Thymus (tissue), 11 donors: ENCODE measurements at regions not wholly inside any gene's neighbourhood (a gene's known extent, or its start where the extent isn't known, plus 50 kb on each side); places are given as distances from the start of the nearest gene placed in this dataset.

Experiments
- DNase-seq, 9 donors: peaks; one replicate each; pipeline ENCODE4 v3.0.0-alpha.2; 2013; ENCODE audit warnings: low spot score in 9 of 9, low read depth in 6 of 9, missing footprints in 1 of 9
- H3K27ac ChIP-seq, 2 donors: one replicate each; pipeline ENCODE4 v1.5.1; 2013; ENCODE audit warnings: control low read depth in 1 of 2, low read depth in 1 of 2, low read length in 1 of 2, mild to moderate bottlenecking in 1 of 2, moderate library complexity in 1 of 2
- H3K27me3 ChIP-seq, 2 donors: one replicate each; pipeline ENCODE4 v1.5.1; 2013; ENCODE audit warnings: low read length in 1 of 2; ENCODE audit not compliant: control insufficient read depth in 2 of 2, insufficient read depth in 1 of 2
- H3K36me3 ChIP-seq, 2 donors: one replicate each; pipeline ENCODE4 v1.5.1; 2013; ENCODE audit warnings: low read length in 1 of 2, mild to moderate bottlenecking in 1 of 2, moderate library complexity in 1 of 2; ENCODE audit not compliant: control insufficient read depth in 2 of 2, insufficient read depth in 2 of 2
- H3K4me1 ChIP-seq, 2 donors: one replicate each; pipeline ENCODE4 v1.5.1; 2013; ENCODE audit warnings: low read length in 2 of 2; ENCODE audit not compliant: control insufficient read depth in 2 of 2, insufficient read depth in 2 of 2
- H3K4me3 ChIP-seq, 2 donors: one replicate each; pipeline ENCODE4 v1.5.1; 2013; ENCODE audit warnings: low read length in 2 of 2, control low read depth in 1 of 2, mild to moderate bottlenecking in 1 of 2
- H3K9me3 ChIP-seq, 2 donors: one replicate each; pipeline ENCODE4 v1.5.1; 2013; ENCODE audit warnings: low read length in 1 of 2, mild to moderate bottlenecking in 1 of 2; ENCODE audit not compliant: control insufficient read depth in 2 of 2, insufficient read depth in 1 of 2
- WGBS: extraction: QIAGEN DNeasy Blood & Tissue Kit; methylation state at CpG from one replicate; pipeline ENCODE4 v1.1.7; 2013; 5-methylcytosine and 5-hydroxymethylcytosine counted together
- donor health status: healthy.

DNA sequence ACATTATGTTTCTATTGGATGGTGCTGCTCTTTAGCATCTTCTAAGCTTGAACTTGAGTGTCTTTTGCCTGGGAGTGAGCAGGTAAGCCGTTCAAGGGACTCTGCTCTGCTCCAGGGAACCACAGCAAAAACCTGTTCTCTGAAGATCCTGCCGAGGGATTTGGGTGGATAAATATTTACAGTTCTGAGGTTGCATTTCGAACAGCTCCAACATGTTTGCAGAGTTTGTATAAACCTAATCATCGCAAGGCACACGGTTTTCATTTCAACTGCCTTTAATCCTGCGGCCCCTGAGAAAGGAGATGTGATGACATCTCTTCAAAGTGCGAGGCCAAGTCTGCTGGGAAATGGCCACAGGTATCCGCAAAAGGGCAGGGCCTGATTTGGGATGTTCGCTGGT, 293.4 kb downstream of the TFAP2C start:
- Histone ChIP-seq H3K4me1 (no peaks in the 10 kb centered on the region), H3K27me3 (peaks cover 41 to 56% of the 10 kb centered on the region in 2 donors), H3K27ac (no peak overlapping the region), H3K4me3 (no peak overlapping the region), H3K9me3 (no peaks in the 10 kb centered on the region), H3K36me3 (no peaks in the 10 kb centered on the region)
- 79% methylated on average over 9 of the region's 9 CpGs for whole genome bisulfite sequencing
- DNase-seq = no peak

DNA sequence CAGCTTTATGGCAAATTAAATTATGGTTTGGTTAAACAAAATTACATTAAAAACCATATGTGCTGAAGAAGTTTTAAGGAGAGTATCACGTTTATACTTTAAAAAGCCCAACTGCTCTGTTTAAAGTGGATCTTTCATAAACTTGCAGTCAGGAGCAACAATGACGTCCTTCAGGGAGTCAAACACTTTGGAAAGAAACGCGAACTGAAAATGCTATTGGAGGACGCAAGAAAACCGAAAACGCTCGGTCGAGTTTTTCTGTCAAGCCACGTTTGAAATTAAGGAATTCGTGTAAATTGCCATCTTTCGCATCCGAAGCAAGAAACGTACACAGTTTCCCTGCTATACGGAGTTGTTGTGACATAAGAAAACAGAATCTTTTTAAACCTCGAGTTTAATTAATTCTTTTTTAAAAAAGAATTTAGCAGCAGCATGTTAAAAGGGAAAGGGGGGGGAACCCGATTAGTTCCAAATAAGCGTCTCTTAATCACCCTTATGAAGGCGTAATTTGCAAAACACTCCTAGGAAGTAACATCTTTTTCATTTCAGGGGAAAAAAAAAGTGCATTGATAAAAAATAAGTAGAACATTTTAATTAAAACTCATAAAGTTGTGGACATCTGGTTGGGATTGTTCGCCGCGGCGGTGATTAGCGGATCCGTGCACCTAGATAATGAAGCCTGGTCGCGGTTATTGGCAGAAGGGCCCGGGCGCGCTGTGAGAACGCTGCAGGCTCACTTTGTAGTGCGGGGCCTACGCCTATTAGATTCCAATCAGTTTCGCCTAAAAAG, 295.4 kb downstream of the TFAP2C start:
- WGBS = 9% methylated on average over 34 of the region's 34 CpGs
- Histone ChIP-seq H3K4me3 (no peak overlapping the region), H3K27me3 (peaks cover 54 to 75% of the 10 kb centered on the region in 2 donors), H3K4me1 (no peaks in the 10 kb centered on the region), H3K27ac (no peak overlapping the region), H3K36me3 (no peaks in the 10 kb centered on the region), H3K9me3 (no peaks in the 10 kb centered on the region)
- no peak for DNase-seq

DNA sequence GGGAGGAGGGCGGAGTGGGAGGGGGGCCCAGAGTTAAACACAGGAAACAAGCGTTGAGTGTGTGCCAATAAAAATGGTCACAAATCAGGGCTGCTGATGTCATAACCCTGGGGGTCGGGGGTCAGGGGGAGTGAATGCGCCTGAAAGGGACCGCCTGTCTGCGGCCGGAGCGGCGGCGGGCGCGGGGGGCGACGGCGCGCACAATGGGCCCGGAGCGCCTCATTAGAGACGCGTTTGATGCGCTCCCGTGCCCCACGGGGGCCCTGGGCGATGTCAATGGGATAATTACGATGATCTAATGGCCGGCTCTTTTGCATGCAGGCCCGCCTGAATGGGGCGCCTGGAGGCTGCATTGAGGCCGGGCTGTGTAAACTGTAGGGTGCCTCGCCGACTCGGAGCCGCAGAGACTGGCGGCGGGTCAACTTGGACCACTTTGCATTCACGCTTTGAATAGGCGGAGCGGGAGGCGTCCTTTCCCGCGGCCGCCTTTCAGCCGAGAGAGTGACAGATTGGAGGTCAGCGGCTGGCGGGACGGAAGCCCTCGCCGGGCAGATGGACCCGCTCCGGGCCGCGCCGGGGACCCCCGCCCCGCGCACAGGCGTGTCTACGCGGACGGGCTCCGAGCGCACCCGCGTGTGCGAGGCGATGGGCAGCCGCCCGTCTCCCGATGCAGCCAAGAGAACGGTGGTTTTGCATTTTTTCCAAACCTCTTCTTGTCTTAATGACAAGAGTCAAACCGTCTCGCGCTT, 296.1 kb downstream of the TFAP2C start:
- H3K4me3 ChIP-seq = no peak overlapping the region
- H3K4me1 ChIP-seq = no peaks in the 10 kb centered on the region
- no peak for DNase-seq
- no peaks in the 10 kb centered on the region for H3K9me3 ChIP-seq
- 7% methylated on average over 73 of the region's 73 CpGs for WGBS
- no peaks in the 10 kb centered on the region for H3K36me3 ChIP-seq
- H3K27ac ChIP-seq = no peak overlapping the region
- peaks cover 57 to 81% of the 10 kb centered on the region in 2 donors for H3K27me3 ChIP-seq

DNA sequence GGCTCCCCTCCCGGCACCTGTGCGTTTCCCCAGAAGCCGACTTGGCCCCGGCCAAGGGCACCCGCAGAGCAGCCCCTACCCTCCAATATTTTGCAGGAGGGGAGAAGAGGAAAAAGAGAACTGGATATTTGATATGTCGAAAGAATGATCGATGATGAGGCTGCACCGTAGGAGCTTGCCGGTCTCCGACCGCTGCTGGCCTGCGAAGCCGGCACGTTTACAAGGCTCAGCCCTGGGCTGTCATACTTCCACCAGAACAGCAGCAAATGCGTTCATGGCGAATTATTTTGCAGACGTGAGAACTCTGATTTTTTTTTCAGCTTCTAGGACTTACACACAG, 296.7 kb downstream of the TFAP2C start:
- Histone ChIP-seq H3K27me3 (peaks cover 61 to 86% of the 10 kb centered on the region in 2 donors), H3K27ac (no peak overlapping the region), H3K4me1 (no peaks in the 10 kb centered on the region), H3K4me3 (no peak overlapping the region), H3K9me3 (no peaks in the 10 kb centered on the region), H3K36me3 (no peaks in the 10 kb centered on the region)
- DNase-seq = no peak
- 5% methylated on average over 17 of the region's 17 CpGs for WGBS

DNA sequence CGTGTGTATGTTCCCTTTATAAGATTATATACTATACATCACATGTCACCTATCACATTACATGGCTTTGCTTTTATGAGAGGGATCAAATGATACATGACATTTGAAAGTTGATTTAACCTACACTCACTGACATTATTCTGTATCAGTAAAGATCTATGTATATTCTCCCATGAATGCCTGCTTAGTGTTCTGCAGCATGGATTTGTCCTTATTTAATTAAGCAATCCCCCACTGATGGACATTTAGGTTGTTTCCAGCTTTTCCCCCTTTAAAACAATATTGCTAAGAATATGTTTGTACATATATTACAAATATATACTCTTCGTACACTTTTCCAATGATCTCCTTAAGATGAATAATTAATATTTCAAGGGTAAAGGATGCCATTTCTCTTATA, 297.4 kb downstream of the TFAP2C start:
- H3K36me3 ChIP-seq = no peaks in the 10 kb centered on the region
- no peak for DNase-seq
- peaks cover 58 to 90% of the 10 kb centered on the region in 2 donors for H3K27me3 ChIP-seq
- no peaks in the 10 kb centered on the region for H3K9me3 ChIP-seq
- no peak overlapping the region for H3K4me3 ChIP-seq
- 49% methylated on average over 2 of the region's 2 CpGs for WGBS
- H3K27ac ChIP-seq = no peak overlapping the region
- H3K4me1 ChIP-seq = no peaks in the 10 kb centered on the region

DNA sequence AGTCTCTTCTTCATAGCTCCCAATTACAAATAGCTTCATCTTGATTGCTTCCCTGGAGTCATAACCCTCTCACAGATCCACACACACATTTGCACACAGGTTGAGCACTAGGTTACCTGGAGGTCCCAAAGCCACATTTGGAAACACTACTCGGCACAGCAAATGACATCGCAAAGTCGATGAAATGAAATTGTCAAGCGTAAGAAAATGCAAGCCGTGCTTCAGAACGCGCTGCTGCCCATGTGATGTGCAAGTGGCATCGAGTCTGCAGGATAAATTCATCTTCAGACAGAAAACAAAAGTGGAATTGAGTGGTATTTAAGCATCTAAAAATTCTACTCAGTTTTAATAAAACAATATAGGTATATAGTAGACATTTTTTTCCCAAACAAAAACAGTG, 298.0 kb downstream of the TFAP2C start:
- Histone ChIP-seq H3K27ac (no peak overlapping the region), H3K27me3 (peaks cover 52 to 86% of the 10 kb centered on the region in 2 donors), H3K4me3 (no peak overlapping the region), H3K9me3 (no peaks in the 10 kb centered on the region), H3K4me1 (no peaks in the 10 kb centered on the region), H3K36me3 (no peaks in the 10 kb centered on the region)
- 33% methylated on average over 8 of the region's 8 CpGs for WGBS
- no peak for DNase-seq

DNA sequence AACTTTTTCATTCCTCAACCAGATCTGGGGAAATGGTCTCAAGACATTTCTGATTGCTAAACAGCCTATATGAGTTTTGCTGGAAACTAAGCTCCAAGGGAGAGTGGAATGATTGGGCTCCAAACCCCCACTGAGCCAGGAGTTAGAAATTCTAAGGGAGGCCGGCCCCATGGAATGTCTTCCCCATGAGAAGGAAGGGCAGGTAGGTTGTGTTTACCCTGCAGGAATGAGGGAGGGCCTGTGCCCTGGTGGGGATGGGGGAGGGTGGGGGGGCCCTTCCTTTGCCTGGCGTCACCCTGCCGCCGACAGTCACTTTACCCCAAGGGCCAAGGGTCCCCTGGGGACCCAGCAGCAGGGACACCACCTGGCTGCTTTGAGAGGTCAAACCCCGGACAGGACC, 298.9 kb downstream of the TFAP2C start:
- 7% methylated on average over 5 of the region's 5 CpGs for WGBS
- no peaks in the 10 kb centered on the region for H3K4me1 ChIP-seq
- no peak overlapping the region for H3K4me3 ChIP-seq
- H3K27me3 ChIP-seq = peaks cover 47 to 79% of the 10 kb centered on the region in 2 donors
- no peak for DNase-seq
- H3K36me3 ChIP-seq = no peaks in the 10 kb centered on the region
- H3K27ac ChIP-seq = no peak overlapping the region
- no peaks in the 10 kb centered on the region for H3K9me3 ChIP-seq

DNA sequence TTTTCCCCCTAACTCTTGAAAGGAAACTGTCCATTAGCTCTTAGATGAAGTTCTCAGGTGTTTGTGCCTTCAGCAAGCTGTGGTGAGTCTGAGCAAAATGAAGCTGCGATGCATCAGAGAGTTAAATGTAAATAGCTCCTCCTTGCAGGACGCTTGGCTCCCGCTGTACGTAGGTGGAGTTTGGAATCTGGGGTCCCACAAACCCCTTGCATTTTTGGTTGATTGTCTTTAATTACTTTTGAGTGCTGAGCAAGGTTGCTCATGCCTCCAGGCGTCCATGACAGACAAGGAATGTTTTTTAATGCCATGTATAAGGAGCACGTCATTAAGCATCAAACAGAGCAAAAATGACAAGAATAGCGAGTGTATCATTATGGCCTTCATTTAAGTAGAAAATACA, 300.5 kb downstream of the TFAP2C start:
- Histone ChIP-seq H3K4me1 (no peaks in the 10 kb centered on the region), H3K27ac (no peak overlapping the region), H3K4me3 (no peak overlapping the region), H3K9me3 (no peaks in the 10 kb centered on the region), H3K36me3 (no peaks in the 10 kb centered on the region), H3K27me3 (peaks cover 39 to 64% of the 10 kb centered on the region in 2 donors)
- DNase-seq = no peak
- 12% methylated on average over 7 of the region's 7 CpGs for WGBS

DNA sequence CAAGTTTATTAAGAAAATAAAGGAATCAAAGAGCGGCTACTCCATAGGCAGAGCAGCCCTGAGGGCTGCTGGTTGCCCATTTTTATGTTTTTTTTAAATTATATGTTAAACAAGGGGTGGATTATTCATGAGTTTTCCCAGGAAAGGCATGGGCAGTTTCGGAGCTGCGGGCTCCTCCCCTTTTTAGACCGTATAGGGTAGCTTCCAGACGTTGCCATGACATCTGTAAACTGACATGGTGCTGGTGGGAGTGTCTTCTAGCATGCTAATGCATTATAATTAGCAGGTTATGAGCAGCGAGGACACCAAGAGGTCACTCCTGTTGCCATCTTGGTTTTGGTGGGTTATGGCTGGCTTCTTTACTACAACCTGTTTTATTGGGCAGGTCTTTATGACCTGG, 301.8 kb downstream of the TFAP2C start:
- H3K27ac ChIP-seq = no peak overlapping the region
- H3K27me3 ChIP-seq = peaks cover 26 to 51% of the 10 kb centered on the region in 2 donors
- H3K4me3 ChIP-seq = no peak overlapping the region
- 84% methylated on average over 6 of the region's 6 CpGs for WGBS
- no peaks in the 10 kb centered on the region for H3K9me3 ChIP-seq
- no peaks in the 10 kb centered on the region for H3K36me3 ChIP-seq
- H3K4me1 ChIP-seq = no peaks in the 10 kb centered on the region
- DNase-seq = no peak
